GM19463 (cell line): ENCODE measurements at regions not wholly inside any gene's neighbourhood (a gene's known extent, or its start where the extent isn't known, plus 50 kb on each side); places are given as distances from the start of the nearest gene placed in this dataset.
"Not testable (repeated sequence)": the region's sequence is repeated elsewhere in the genome, so short reads cannot be mapped to it uniquely, and the experiment has no call there.

ENCODE experiments used
- ATAC-seq: cut with Tn5 transposase; IDR thresholded peaks from one replicate; pipeline ENCODE4 v1.9.1; 2021; ENCODE audit warnings: mild to moderate bottlenecking, moderate library complexity; ENCODE audit not compliant: unreplicated experiment

DNA sequence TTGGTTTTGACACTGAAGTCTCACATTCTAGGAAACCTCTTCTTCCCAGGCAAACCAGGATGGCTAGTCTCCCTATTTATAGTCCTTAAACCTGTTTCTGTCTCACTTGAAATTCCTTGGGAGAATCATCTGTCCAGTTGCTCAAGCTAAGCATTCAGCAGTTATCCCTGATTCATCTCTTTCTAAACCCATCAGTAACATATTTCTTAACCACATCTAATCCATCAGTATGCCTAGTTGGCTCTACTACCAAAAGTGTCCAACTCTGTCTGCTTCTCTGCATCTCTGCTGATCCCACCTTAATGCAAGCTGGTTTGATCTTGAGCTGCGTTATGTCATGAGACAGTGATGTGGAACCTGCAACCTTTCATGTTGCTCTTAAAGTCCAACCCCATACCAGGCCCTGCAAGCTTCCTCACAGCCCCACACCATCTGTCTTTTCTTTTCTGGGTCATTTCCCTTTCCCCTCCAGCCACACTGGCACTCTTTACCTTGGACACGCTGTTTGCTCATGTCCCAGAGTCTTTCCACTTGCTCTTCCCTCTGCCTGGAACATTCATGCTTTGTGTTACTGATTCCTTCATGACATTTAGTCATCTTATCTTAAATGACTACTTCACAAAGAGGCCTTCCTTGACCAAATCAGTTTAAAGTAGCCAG is 380.8 kb upstream of the RGS6 start:
- no peak for ATAC-seq

DNA sequence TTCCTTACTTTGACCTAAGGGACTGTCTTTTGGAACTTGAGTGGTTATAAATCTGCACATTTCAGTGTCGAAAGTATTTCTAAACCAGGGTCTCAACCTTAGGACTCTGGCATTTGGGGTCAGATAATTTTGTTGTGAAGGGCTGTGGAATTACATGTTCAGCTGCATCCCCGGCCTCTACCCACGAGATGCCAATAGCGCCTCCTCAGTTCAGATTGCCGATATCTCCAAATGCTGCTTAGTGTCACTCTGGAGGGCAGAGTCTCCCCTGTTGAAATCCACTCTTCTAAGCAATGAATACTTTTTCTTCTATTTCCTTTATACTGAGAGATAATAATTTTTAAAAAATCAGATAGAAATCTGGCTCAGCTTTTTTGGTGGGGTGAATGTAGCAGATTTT is 379.4 kb upstream of the RGS6 start:
- ATAC-seq: no peak

DNA sequence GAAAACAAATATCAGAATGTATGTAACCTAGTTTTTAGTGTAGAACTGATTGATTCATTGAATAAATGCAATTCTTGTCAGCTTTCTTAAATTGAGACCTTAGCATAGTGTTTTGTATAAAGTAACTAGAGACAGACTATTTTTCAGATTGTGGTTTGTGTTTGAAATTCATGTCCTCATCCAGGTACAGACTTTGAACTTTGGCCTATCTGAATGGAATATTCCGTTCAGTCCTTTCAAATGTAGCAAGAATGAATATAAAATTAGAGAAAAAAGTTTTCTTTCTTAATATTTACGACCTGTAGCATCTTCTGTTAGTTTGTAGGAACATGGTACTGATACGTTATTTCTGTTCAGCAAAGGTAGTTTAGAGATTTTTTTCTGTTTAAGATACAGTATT is 378.4 kb upstream of the RGS6 start:
- no peak for ATAC-seq

DNA sequence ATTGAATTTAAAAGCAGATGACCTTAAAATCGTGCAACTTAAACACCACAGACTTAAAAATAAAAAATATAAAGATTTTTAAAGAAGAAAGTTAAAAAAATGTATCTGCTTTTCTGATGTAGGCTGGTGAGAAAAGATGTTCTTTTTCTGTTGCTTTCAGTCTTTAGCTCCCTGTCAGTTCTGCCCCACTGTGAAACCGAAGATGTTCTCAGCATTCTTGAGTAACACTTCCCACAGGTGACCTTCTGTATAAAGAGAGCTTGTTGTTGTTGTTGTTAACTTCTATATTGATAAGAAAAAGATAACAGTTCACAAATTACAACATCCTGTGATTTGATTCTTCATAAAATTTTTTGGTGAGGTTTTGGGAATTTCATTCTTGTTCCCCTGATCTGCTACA is 377.9 kb upstream of the RGS6 start:
- ATAC-seq: no peak

DNA sequence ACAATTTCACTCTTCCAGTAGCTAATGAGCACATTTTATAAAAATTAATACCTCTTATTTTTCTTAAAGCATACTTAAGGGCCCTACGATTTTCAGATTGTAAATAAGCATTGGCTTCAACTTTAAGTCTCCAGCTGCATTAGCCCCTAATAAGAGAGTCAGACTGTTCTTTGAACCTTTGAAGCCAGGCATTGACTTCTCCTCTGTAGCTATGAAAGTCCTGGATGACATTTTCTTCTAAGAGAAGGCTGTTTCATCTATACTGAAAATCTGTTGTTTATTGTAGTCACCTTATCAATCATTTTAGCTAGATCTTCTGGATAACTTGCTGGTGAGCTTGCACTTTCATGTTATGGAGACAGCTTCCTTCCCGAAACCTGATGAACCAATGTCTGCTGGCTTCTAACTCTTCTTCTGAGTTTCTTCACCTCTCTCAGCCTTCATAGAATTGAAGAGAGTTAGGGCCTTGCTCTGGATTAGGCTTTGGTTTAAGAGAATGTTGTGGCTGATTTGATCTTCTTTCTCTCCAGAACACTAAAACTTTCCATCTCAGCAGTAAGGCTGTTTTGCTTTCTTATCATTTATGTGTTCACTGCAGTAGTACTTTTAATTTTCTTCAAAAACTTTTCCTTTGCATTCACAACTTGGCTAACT is 377.1 kb upstream of the RGS6 start:
- peak; percentile 32 for ATAC-seq

DNA sequence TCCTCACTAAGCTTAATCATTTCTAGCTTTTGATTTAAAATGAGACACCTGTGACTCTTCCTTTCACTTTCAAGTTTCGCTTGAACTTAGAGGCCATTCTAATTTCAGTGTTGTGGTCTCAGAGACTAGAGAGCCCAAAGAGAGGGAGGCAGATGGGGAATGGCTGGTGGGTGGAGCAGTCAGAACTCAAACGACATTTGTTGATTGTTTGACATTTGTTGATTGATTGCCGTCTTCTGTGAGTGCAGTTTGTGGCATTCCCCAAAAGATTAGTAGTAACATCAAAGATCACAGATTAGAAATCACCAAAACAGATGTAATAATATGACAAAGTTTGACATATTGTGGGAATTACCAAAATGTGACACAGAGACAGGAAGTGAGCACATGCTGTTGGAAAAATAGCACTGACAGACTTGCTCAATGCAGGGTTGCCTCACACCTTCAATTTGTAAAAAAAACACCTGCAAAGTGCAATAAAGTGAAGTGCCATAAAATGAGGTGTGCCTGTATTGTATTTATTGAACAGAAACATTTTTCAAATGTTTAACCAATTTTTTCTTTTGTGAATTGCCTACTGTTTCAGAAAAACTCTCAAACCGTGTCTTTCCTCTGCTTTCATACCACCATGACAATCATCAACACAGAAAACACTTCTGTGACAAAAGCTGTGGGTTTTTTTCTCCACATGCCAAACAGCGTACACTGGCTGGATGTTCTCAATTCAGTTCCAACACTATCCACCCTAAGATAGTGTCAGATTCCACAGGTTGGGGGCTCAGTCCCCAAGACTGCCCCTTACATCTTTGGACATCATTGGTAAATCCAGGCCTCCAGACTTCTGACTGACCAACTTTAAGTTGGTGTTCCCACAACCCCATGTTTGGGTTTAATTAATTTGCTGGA is 376.3 kb upstream of the RGS6 start:
- peak; percentile 87 for ATAC-seq

DNA sequence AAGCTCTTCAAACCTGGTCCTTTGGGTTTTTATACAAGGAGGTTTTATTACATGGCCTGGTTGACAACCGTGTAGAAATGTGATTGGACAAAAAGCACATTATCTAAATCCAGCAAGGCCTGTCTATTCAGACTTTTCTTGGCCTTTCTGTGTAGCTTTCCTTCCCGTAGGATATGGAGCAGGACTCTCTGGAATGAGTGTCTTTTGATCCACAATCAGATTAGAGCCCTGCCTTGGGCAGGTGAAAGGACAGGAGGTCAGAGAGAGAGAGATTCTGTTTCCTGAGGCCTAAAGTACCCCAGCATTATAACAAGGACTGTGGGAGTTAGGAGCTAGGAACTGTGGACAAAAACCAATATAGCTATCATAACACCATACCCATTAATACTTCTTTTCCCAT is 375.5 kb upstream of the RGS6 start:
- ATAC-seq: no peak

DNA sequence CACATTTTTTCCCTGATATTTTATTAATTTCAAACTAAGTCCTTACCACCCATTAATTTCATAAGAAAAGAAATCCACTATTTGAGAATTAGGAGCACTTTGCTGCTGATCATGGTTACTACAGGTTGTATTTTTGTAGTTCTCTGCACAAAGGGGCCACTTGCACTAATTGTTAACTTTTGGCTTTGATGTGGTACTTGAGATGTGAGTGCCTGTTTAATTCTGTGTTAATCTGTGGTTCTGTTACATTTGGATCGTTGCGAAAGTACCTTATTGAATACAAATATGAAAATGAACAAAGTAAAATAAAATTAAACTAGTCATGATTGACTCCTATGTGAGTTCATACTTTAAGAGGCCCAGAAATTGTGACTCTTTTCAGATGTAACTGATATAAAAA is 374.9 kb upstream of the RGS6 start:
- no peak for ATAC-seq

DNA sequence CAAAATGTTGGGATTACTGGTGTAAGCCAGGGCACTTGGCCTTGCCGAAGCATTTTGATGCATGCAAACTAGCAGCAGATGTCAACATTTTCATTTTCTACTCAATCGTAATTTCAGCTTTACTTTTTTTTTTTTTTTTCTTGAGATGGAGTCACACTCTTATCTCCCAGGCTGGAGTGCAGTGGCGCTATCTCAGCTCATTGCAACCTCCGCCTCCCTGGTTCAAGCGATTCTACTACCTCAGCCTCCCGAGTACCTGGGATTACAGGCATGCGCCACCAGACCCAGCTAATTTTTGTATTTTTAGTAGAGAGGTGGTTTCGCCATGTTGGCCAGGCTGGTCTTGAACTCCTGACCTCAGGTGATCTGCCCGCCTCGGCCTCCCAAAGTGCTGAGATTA is 373.3 kb upstream of the RGS6 start:
- ATAC-seq: not testable (repeated sequence)

DNA sequence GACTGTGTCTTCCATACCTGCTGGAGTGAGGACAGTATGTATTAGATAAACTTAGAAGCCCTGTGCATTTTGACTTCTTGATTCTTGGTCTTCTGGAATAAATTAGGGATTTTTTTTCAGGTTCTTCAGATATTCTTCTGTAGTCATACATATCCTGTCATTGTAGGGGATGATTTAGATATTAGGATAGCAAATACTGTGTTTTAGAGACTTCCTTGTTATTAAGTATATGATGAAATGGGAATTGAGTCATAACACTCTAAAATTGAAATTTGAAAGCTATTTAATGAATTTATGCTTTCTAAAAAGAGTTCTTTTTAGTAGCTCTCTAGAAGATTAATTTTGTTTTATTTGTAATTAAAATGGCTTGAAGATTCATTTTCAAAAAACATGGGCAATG is 371.5 kb upstream of the RGS6 start:
- ATAC-seq: no peak

DNA sequence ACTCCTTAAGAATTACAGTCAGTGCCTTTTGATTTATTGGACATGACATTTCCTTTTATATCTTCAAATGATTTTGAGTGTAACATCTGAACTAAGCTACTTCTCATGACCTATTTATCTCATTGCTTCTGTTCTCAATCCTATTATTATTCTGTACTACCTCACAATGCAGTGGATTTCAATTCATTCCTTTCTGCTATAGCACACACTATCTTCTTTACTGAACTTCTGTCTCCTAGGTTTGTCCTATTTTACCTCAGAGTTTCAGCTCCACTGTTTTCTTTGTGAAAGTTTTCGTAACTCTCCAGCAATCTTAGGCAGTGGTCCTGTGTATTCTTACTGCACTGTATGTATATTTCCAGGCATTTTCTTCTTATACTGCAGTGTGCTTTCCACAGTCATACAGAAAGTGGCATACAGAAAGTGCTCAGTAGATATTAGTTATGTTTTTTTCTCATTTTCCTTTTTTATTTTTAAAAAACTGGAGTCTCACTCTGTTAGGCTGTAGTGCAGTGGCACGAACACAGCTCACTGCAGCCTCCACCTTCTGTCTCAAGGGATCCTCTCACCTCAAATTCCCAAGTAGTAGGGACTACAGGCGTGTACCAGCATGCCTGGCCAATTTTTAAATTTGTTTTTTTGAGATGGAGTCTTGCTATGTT is 368.6 kb upstream of the RGS6 start:
- peak; percentile 62 for ATAC-seq

DNA sequence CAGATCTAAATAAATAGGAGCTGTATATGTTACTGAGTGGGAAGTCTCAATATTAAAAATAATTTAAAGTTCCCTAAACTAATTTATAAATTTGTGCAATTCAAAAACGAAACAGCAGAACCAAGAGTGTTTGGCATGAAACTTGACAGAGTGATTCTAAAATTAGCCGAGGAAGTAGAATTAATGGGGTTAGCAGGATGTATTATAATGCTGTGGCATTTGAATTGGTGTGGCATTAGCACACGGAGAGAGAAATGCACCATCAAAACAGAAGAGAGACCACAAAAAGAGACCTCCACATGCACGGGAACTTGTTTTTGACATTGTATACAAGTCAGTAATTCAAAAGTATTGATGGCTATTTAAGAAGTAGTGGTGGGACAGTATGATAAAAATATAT is 366.0 kb upstream of the RGS6 start:
- no peak for ATAC-seq

DNA sequence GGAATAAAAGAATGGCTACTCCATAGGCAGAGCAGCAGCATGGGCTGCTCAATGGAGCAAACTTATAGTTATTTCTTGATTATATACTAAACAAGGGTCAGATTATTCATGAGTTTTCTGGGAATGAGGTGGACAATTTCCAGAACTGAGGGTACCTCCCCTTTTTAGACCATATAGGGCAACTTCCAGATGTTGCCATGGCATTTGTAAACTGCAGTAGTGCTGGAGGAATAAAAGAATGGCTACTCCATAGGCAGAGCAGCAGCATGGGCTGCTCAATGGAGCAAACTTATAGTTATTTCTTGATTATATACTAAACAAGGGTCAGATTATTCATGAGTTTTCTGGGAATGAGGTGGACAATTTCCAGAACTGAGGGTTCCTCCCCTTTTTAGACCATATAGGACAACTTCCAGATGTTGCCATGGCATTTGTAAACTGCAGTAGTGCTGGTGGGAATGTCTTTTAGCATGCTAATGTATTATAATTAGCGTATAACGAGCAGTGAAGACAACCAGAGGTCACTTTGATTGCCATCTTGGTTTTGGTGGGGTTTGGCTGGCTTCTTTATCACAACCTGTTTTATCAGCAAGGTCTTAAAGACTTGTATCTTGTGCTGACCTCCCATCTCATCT is 364.6 kb upstream of the RGS6 start:
- ATAC-seq: not testable (repeated sequence)

DNA sequence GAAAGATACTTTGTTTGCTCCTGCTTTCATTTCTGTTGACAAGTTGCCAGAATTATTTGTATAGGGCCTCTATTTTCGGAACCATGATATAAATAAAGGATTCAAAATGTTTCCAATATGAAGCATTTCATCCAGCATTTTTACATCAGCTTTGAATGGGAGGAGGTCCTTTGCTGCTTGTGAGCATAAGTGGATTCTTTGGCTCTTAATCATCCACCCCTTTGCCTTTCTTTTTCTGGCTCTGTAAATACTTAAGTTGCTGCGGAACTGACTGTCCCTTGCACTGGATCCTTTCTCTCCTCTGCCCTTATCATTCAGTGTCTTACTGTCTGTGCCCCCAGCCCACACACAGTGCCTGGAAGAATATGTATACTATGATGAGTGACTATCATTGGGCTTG is 357.3 kb upstream of the RGS6 start:
- no peak for ATAC-seq

DNA sequence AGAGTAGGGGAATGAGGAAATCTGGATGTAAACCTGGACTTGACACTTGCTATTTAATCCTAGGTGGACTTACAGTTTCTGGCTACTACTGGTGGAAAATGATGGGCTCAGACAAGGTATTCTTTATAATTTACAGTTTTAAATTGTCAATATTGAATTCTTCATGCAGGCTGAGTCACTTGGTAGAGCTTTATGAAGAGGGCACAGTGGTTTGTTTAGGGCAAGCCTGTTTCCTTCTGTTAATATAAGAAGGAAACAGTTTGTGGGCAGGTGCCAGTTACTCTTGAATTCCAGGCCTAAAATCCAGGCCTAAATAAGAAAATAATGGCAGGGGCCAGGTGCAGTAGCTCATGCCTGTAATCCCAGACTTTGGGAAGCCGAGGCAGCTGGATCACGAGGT is 355.8 kb upstream of the RGS6 start:
- ATAC-seq: no peak

DNA sequence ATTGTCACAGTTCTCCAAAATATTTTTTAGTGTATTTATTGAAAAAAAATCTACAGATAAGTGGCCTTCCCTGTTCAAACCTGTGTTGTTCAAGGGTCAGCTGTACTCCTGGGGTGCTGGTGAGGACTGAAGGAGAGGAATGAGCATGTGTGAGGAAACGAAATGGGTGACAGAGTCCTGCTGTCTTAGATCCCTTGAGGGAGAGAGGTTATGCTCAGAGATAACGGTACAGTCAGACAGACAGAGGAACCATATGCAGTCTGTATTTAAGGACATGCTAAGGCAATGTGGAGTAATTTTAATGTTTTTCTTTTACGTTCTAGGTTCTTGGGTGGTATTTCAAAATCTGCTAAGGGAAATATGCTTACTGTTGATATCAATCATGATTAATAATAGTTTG is 352.9 kb upstream of the RGS6 start:
- ATAC-seq: no peak

DNA sequence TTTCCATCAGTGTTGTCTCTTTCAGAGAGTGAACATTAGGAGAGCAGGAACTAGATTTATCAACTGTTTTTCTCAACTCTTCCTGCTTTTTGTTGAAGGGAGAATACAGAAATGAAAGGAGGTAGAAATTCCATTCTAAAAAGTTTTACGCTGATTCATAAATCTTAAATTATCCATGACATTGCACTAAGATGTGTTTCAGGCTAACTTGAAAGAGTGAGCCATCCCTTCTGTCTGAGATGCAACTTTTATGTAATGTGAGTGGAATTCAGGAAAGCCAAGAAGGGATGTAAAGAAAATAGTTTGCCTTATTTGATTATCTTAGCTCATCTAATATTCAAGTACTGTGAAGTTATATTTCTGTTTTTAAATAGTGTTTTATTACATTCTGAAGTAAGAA is 349.5 kb upstream of the RGS6 start:
- no peak for ATAC-seq

DNA sequence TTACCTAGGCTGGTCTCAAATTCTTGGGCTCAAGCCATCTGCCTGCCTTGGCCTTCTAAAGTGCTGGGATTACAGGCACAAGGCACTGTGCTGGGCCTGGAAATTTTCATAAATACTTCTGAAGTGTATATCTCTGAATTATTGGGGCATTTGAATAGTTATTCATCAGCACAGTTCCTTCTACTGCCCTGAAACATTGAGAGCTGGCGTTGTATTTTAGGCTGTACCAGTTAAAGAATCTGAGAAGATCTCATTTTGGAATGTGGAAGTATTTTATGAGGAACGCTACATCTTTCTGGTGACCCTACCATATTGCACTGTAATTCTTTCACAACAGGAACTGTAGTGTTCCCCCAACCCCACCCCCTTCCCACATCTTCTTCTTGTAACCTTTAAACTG is 349.0 kb upstream of the RGS6 start:
- no peak for ATAC-seq

DNA sequence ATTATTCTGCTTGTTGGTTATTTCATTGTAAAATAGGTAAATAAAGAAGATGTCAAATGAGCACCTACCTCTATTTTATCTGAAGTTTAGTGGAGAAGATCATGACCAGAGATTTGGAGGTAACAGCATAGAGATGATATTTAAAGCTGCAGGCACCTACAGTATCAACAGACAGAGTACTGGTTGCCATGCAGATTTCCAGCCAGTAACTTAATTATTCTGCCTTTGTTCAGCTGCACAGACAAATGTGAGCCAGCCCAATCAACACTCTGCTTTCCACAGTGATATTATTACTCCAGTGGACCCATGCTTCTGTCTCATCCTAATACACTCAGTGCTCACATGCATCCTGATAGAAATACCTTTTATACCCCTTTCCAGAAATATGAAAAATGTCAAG is 348.5 kb upstream of the RGS6 start:
- no peak for ATAC-seq

DNA sequence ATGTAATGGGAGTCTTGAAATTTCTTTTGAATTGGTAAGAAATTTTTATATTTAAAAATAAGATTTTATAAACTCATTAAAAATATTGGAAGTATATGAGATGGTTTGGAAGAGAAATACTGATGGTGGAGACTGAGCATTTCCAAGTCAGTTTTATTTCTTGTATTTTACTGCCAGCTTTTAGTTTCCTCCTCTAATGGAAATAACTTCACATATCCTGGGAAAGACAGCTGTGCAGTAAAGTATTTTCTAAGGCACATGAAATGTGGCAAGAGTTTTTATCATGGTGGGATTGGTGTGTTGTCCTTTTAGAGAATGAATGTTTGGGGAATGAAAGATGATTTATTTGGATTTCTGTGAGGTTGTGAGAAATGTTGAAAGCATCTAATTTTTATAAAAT is 346.9 kb upstream of the RGS6 start:
- no peak for ATAC-seq
